Activated CD8-positive, alpha-beta T cell treated with anti-CD3 and anti-CD28 coated beads for 36 hours (primary cell): ENCODE measurements at regions not wholly inside any gene's neighbourhood (a gene's known extent, or its start where the extent isn't known, plus 50 kb on each side); places are given as distances from the start of the nearest gene placed in this dataset.

Source experiments
- ATAC-seq: fragments of 200-7000 bp; cut with Tn5 transposase; one replicate; pipeline ENCODE4 v1.10.0; 2021; ENCODE audit warnings: mild to moderate bottlenecking, moderate library complexity
- CTCF ChIA-PET: fragments of 350-600 bp; sonication (Branson Sonifier 250); formaldehyde crosslinking; loops from one replicate; lab custom pipeline; 2021; ENCODE audit warnings: antibody characterized with exemption; lab: Charles Lee
- POLR2A ChIA-PET: fragments of 350-600 bp; sonication (Branson Sonifier 250); formaldehyde crosslinking; loops from one replicate; lab custom pipeline; 2021; ENCODE audit warnings: antibody characterized with exemption; lab: Charles Lee
- DNase-seq: peaks from one replicate; pipeline ENCODE4 v3.0.0-alpha.2; 2020
- H3K27ac Mint-ChIP-seq: one replicate; pipeline ENCODE4 v1.8.0; 2021; ENCODE audit warnings: mild to moderate bottlenecking, mixed read lengths
- H3K27me3 Mint-ChIP-seq: one replicate; pipeline ENCODE4 v1.8.0; 2021; ENCODE audit warnings: mixed read lengths
- H3K36me3 Mint-ChIP-seq: one replicate; pipeline ENCODE4 v1.8.0; 2021; ENCODE audit warnings: low read depth, mixed read lengths
- H3K4me1 Mint-ChIP-seq: one replicate; pipeline ENCODE4 v1.8.0; 2021; ENCODE audit warnings: low read depth, mixed read lengths
- H3K4me3 Mint-ChIP-seq: one replicate; pipeline ENCODE4 v1.8.0; 2021; ENCODE audit warnings: mild to moderate bottlenecking, moderate library complexity, mixed read lengths
- H3K9me3 Mint-ChIP-seq: one replicate; pipeline ENCODE4 v1.8.0; 2021; ENCODE audit warnings: mixed read lengths
- intact Hi-C: fragments of 100-400 bp; cut with micrococcal nuclease; formaldehyde crosslinking; loops from one replicate; pipeline ENCODE4 v1.10.0; 2022
- TF ChIP-seq, protein P1 (sequence below): fragments of 200-600 bp; IDR thresholded peaks from one replicate; pipeline ENCODE4 v1.8.0; 2022; ENCODE audit warnings: antibody characterized with exemption, mild to moderate bottlenecking

DNA sequence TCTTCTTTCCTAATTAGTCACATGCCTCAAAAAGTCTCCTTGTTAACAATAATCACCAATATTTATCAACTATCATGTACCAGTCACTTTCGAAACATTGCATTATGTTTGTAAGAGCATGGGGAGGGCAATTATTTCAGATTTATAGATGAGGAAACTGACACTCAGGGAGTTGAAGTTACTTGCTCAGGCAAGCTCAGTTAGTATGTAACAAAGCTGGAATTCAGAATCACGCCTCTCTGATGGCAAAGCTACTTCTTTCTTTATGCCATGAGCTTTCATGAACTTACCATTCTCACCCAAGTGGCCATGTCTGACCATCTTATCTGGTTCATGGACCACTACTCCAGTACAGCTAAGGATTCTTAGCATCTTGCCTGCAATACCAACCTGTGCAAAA, 183.4 kb upstream of the TANK start:
- ATAC-seq, result no peak
- H3K36me3 Mint-ChIP-seq, result no peaks in the 10 kb centered on the region
- intact Hi-C loops, result no loop called here
- H3K4me1 Mint-ChIP-seq, result no peaks in the 10 kb centered on the region
- TF ChIP-seq, protein P1, sequence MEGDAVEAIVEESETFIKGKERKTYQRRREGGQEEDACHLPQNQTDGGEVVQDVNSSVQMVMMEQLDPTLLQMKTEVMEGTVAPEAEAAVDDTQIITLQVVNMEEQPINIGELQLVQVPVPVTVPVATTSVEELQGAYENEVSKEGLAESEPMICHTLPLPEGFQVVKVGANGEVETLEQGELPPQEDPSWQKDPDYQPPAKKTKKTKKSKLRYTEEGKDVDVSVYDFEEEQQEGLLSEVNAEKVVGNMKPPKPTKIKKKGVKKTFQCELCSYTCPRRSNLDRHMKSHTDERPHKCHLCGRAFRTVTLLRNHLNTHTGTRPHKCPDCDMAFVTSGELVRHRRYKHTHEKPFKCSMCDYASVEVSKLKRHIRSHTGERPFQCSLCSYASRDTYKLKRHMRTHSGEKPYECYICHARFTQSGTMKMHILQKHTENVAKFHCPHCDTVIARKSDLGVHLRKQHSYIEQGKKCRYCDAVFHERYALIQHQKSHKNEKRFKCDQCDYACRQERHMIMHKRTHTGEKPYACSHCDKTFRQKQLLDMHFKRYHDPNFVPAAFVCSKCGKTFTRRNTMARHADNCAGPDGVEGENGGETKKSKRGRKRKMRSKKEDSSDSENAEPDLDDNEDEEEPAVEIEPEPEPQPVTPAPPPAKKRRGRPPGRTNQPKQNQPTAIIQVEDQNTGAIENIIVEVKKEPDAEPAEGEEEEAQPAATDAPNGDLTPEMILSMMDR, result no peak
- peaks cover 1% of the 10 kb centered on the region for H3K9me3 Mint-ChIP-seq
- ChIA-PET CTCF (interaction anchor here (1.1 to 1.3 kb wide), 2 partner anchors 9 to 13 kb away, joined by 3 to 4 read pairs; no protein-coding TSS in a partner anchor), POLR2A (no interaction called here)
- H3K4me3 Mint-ChIP-seq, result no peak overlapping the region
- H3K27ac Mint-ChIP-seq, result no peak overlapping the region
- no peak for DNase-seq
- H3K27me3 Mint-ChIP-seq, result peaks cover 2% of the 10 kb centered on the region

- peaks cover 1% of the 10 kb centered on the region for H3K9me3 Mint-ChIP-seq
- H3K4me3 Mint-ChIP-seq, result no peak overlapping the region
- TF ChIP-seq, protein P1, result no peak
- DNase-seq, result no peak
- no peaks in the 10 kb centered on the region for H3K4me1 Mint-ChIP-seq
- CTCF ChIA-PET, result interaction anchor here (1.0 to 1.3 kb wide), 3 partner anchors 10 to 725 kb away, joined by 3 to 4 read pairs (median 4); no protein-coding TSS in a partner anchor
- no peak for ATAC-seq
- intact Hi-C loops, result no loop called here
- no peaks in the 10 kb centered on the region for H3K36me3 Mint-ChIP-seq
- no peak overlapping the region for H3K27ac Mint-ChIP-seq
- H3K27me3 Mint-ChIP-seq, result peaks cover 2% of the 10 kb centered on the region
- POLR2A ChIA-PET, result no interaction called here
Measured at GRCh38 chr2:160977376-160977775, 182.9 kb upstream of the TANK start.

DNA sequence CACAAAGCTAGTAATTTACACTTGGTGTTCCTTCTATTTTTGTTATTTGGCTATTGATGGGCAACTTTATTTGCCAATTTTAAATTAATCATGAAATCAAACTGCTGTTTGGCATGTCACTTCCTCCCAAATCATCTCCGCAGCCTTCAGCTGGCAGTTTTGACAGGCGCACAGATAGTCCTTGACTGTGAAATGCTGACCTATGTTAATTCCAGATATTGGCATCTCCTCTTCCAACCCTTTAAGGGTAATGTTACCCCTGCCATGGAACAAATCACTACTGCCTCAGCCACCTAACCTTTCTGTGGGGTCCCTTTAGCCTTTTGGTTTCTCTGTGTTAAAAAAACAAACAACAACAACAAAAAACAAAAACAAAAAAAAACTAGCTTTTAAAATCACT, 182.4 kb upstream of the TANK start:
- intact Hi-C loops, result no loop called here
- DNase-seq (no peak), ATAC-seq (no peak)
- no peaks in the 10 kb centered on the region for H3K4me1 Mint-ChIP-seq
- no peak overlapping the region for H3K4me3 Mint-ChIP-seq
- CTCF ChIA-PET, result interaction anchor here (1.0 to 1.3 kb wide), 3 partner anchors 11 to 726 kb away, joined by 3 to 4 read pairs (median 4); no protein-coding TSS in a partner anchor
- peaks cover 1% of the 10 kb centered on the region for H3K9me3 Mint-ChIP-seq
- no peaks in the 10 kb centered on the region for H3K36me3 Mint-ChIP-seq
- peaks cover 2% of the 10 kb centered on the region for H3K27me3 Mint-ChIP-seq
- TF ChIP-seq, protein P1, result no peak
- POLR2A ChIA-PET, result no interaction called here
- no peak overlapping the region for H3K27ac Mint-ChIP-seq

GRCh38 chr2:160984426-160985077, 175.7 kb upstream of the TANK start:
- no peak for ATAC-seq
- TF ChIP-seq, protein P1, result no peak
- H3K9me3 Mint-ChIP-seq, result no peaks in the 10 kb centered on the region
- H3K4me1 Mint-ChIP-seq, result no peaks in the 10 kb centered on the region
- ChIA-PET POLR2A (no interaction called here), CTCF (interaction anchor here (2.1 to 2.2 kb wide), 2 partner anchors 10 to 79 kb away, joined by 5 to 15 read pairs; no protein-coding TSS in a partner anchor)
- no peaks in the 10 kb centered on the region for H3K36me3 Mint-ChIP-seq
- H3K4me3 Mint-ChIP-seq, result no peak overlapping the region
- H3K27me3 Mint-ChIP-seq, result peaks cover 2% of the 10 kb centered on the region
- H3K27ac Mint-ChIP-seq, result no peak overlapping the region
- intact Hi-C loops, result no loop called here
- no peak for DNase-seq

- intact Hi-C loops, result loop anchor here (5.0 to 10.0 kb wide), 3 partner anchors 655 to 877 kb away; no protein-coding TSS in a partner anchor
- ATAC-seq (no peak), DNase-seq (no peak)
- H3K4me3 Mint-ChIP-seq, result no peak overlapping the region
- CTCF ChIA-PET, result interaction anchor here (1.0 kb wide), 1 partner anchor 19 kb away, joined by 3 read pairs; no protein-coding TSS in a partner anchor
- TF ChIP-seq, protein P1, result no peak
- H3K4me1 Mint-ChIP-seq, result peaks cover 7% of the 10 kb centered on the region
- H3K27me3 Mint-ChIP-seq, result no peaks in the 10 kb centered on the region
- no peaks in the 10 kb centered on the region for H3K9me3 Mint-ChIP-seq
- POLR2A ChIA-PET, result no interaction called here
- no peak overlapping the region for H3K27ac Mint-ChIP-seq
- H3K36me3 Mint-ChIP-seq, result no peaks in the 10 kb centered on the region
Measured at GRCh38 chr2:160989778-160990177, 170.4 kb upstream of the TANK start.
